ENCODE measurements at regions not wholly inside any gene's neighbourhood (a gene's known extent, or its start where the extent isn't known, plus 50 kb on each side); places are given as distances from the start of the nearest gene placed in this dataset.

DNA sequence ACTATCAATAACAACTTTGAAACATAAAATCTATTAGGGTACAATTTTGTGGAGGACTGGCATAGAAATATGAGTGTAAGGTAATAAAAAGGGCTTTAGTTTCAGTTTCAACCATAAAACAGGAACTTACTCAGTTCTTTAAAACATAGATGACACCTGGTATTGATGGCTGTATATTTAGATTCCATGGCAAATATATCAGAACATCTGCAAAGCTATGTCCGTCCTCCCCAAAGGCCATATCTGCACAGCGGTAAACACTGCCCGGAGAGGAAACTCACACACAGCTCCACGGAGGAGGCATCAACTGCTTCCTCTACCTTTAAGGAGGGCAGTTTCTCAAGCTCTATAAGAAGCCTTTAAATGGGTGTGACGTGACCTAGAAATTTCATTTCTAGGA is 993.3 kb downstream of the BRD1 start:
- DNase-seq, result no peak
- Histone ChIP-seq H3K36me3 (no peaks in the 10 kb centered on the region), H3K4me1 (no peaks in the 10 kb centered on the region), H3K27ac (no peak overlapping the region), H3K4me3 (no peak overlapping the region), H3K9me3 (peaks cover 3 to 4% (median 3%) of the 10 kb centered on the region in 4 donors), H3K27me3 (peaks cover 0 to 15% (median 0%) of the 10 kb centered on the region in 3 donors)
- WGBS, 2 donors, result 58 to 59% methylated on average over 5 of the region's 5 CpGs
- intact Hi-C loops (cut with DNase I), result no loop called here
- TF ChIP-seq EP300 (IDR thresholded peaks at IDR 0.05), result no peak
- TF ChIP-seq CTCF (IDR thresholded peaks at IDR 0.05), result no peak
- no peak for TF ChIP-seq POLR2AphosphoS5 (IDR thresholded peaks at IDR 0.05)
- TF ChIP-seq POLR2A (IDR thresholded peaks at IDR 0.05), result no peak

GRCh38 chr22:48832592-48832991 is 995.1 kb downstream of the BRD1 start:
- no peak overlapping the region for H3K27ac ChIP-seq
- 89 to 93% methylated on average over 4 of the region's 4 CpGs for WGBS, 2 donors
- no peak for TF ChIP-seq CTCF (IDR thresholded peaks at IDR 0.05)
- TF ChIP-seq EP300 (IDR thresholded peaks at IDR 0.05), result no peak
- TF ChIP-seq POLR2A (IDR thresholded peaks at IDR 0.05), result no peak
- no peak for TF ChIP-seq POLR2AphosphoS5 (IDR thresholded peaks at IDR 0.05)
- DNase-seq, result no peak
- H3K4me1 ChIP-seq, result no peaks in the 10 kb centered on the region
- intact Hi-C loops (cut with DNase I), result no loop called here
- H3K36me3 ChIP-seq, result no peaks in the 10 kb centered on the region
- peaks cover 4 to 25% (median 6%) of the 10 kb centered on the region in 3 donors for H3K27me3 ChIP-seq
- peaks cover 3 to 4% (median 3%) of the 10 kb centered on the region in 4 donors for H3K9me3 ChIP-seq
- H3K4me3 ChIP-seq, result no peak overlapping the region

DNA sequence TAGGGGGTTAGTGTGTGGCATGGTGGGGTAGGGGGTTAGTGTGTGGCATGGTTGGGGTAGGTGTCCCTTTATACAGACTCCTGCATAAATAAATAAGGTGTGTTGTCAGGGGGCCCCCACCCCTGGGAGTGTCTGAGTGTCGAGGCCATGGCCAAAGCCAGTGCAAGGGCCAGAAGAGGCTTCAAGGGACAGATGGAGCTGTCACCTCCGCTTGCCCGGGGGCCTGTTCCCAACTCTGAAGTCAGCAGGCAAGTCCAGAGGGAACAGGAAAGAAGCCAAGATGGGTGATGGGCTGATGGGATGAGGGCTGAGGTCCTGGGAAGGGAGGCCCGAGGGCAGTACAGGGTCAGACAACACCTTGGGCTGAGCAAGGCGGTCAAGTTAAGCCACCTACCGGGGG is 997.8 kb downstream of the BRD1 start:
- Histone ChIP-seq H3K9me3 (peaks cover 3 to 4% (median 3%) of the 10 kb centered on the region in 4 donors), H3K4me3 (no peak overlapping the region), H3K27me3 (peaks cover 4 to 39% (median 6%) of the 10 kb centered on the region in 3 donors), H3K27ac (no peak overlapping the region), H3K4me1 (no peaks in the 10 kb centered on the region), H3K36me3 (no peaks in the 10 kb centered on the region)
- WGBS, 2 donors, result 79 to 82% methylated on average over 6 of the region's 6 CpGs
- no peak for DNase-seq
- TF ChIP-seq POLR2AphosphoS5 (IDR thresholded peaks at IDR 0.05) (no peak), POLR2A (IDR thresholded peaks at IDR 0.05) (no peak), EP300 (IDR thresholded peaks at IDR 0.05) (no peak), CTCF (IDR thresholded peaks at IDR 0.05) (no peak)
- intact Hi-C loops (cut with DNase I), result no loop called here

DNA sequence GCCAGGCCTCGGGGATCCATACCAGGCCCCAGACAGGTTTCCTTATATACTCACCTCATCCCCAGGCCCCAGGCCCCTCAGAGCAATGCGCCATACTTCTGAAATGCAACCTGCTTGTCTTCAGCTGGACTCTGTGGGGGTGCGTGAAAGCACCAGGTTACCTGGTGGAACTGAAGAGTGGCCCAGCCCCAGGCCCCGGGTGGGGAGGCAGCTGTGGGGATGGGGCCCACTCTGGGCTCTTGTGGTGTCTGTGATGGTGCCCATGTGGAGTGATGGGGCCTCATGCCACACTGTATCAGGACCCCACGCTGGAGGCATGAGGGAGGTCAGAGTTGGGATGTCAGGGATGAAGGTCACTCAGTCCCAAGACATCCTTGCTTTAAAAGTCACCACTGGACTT is 999.0 kb downstream of the BRD1 start:
- TF ChIP-seq EP300 (IDR thresholded peaks at IDR 0.05), result no peak
- no peak for TF ChIP-seq CTCF (IDR thresholded peaks at IDR 0.05)
- no peak for TF ChIP-seq POLR2AphosphoS5 (IDR thresholded peaks at IDR 0.05)
- TF ChIP-seq POLR2A (IDR thresholded peaks at IDR 0.05), result no peak
- Histone ChIP-seq H3K27me3 (peaks cover 4 to 41% (median 6%) of the 10 kb centered on the region in 3 donors), H3K9me3 (peaks cover 3 to 4% (median 3%) of the 10 kb centered on the region in 4 donors), H3K4me3 (no peak overlapping the region), H3K27ac (no peak overlapping the region), H3K4me1 (no peaks in the 10 kb centered on the region), H3K36me3 (no peaks in the 10 kb centered on the region)
- no peak for DNase-seq
- 72 to 81% methylated on average over 5 of the region's 5 CpGs for WGBS, 2 donors
- intact Hi-C loops (cut with DNase I), result no loop called here

DNA sequence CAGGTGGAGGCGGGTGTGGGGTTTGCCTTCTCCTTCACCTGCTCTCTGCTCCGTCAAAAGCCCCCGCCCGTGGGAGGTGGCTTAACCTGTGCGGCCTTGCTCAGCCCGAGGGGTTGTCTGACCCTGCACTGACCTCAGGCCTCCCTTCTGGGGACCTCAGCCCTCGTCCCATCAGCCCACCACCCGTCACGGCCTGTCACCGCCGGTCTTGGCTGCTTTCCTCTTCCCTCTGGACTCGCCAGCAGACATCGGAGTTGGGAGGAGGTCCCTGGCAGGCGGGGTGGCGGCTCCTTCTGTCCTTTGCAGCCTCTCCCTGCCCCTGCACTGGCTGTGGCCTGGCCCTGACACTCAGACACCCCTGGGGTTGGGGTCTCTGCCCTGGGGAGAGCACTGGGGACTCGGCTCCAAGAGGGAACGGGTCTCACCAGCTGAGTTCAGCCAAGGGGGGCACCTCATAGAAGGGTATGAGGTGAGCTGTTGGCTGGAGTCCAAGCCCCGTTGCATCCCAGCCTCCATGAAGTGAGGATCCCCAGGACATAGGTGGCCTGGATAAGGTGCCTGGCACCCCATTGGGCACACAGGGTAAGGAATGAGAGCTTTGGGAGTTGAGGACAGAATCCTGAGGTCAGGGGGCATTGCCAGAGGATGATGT is 999.6 kb downstream of the BRD1 start:
- H3K4me3 ChIP-seq, result no peak overlapping the region
- H3K9me3 ChIP-seq, result peaks cover 3 to 4% (median 3%) of the 10 kb centered on the region in 4 donors
- intact Hi-C loops (cut with DNase I), result no loop called here
- peaks cover 4 to 42% (median 7%) of the 10 kb centered on the region in 3 donors for H3K27me3 ChIP-seq
- TF ChIP-seq POLR2A (IDR thresholded peaks at IDR 0.05) (no peak), EP300 (IDR thresholded peaks at IDR 0.05) (no peak), CTCF (IDR thresholded peaks at IDR 0.05) (no peak), POLR2AphosphoS5 (IDR thresholded peaks at IDR 0.05) (no peak)
- no peak overlapping the region for H3K27ac ChIP-seq
- H3K36me3 ChIP-seq, result no peaks in the 10 kb centered on the region
- WGBS, 2 donors, result 30 to 64% methylated on average over 18 of the region's 18 CpGs
- DNase-seq, result no peak
- no peaks in the 10 kb centered on the region for H3K4me1 ChIP-seq
